HAP-1 (cell line): ENCODE measurements at regions not wholly inside any gene's neighbourhood (a gene's known extent, or its start where the extent isn't known, plus 50 kb on each side); places are given as distances from the start of the nearest gene placed in this dataset.
"Not testable (repeated sequence)": the region's sequence is repeated elsewhere in the genome, so short reads cannot be mapped to it uniquely, and the experiment has no call there.

Source experiments
- DNase-seq, 2 experiments: peaks; one replicate each; pipeline ENCODE4 v3.0.0-alpha.2; 2016 to 2020; ENCODE audit warnings: low spot score in 2 of 2
- H3K27me3 ChIP-seq: fragments of 250-450 bp; sonication (Bioruptor Pico); 2 replicates; pipeline ENCODE4 v1.5.1; 2020; ENCODE audit warnings: low read depth, mild to moderate bottlenecking, moderate library complexity
- H3K36me3 ChIP-seq: fragments of 250-450 bp; sonication (Bioruptor Pico); replicated peaks from 2 replicates; pipeline ENCODE4 v1.5.1; 2020; ENCODE audit warnings: mild to moderate bottlenecking
- H3K4me1 ChIP-seq: fragments of 250-450 bp; sonication (Bioruptor Pico); 2 replicates; pipeline ENCODE4 v1.5.1; 2020; ENCODE audit warnings: mild to moderate bottlenecking
- H3K4me3 ChIP-seq: fragments of 250-450 bp; sonication (Bioruptor Pico); 2 replicates; pipeline ENCODE4 v1.5.1; 2020; ENCODE audit warnings: mild to moderate bottlenecking, moderate library complexity
- H3K9me3 ChIP-seq: fragments of 250-450 bp; sonication (Bioruptor Pico); 2 replicates; pipeline ENCODE4 v1.5.1; 2020; ENCODE audit warnings: mild to moderate bottlenecking, moderate library complexity
- in situ Hi-C: fragments of 300-500 bp; cut with MboI; formaldehyde crosslinking; loops from 3 replicates; pipeline ENCODE4 v1.14.3; 2020; ENCODE audit warnings: low sequenced_read_pairs, inconsistent platforms, mixed read lengths

GRCh38 chr14:83958359-83958758 is 1571.6 kb upstream of the FLRT2 start:
- in situ Hi-C loops = no loop called here
- H3K36me3 ChIP-seq = no peaks in the 10 kb centered on the region
- H3K9me3 ChIP-seq = no peaks in the 10 kb centered on the region
- no peaks in the 10 kb centered on the region for H3K27me3 ChIP-seq
- peaks cover 4% of the 10 kb centered on the region for H3K4me1 ChIP-seq
- H3K4me3 ChIP-seq = no peak overlapping the region
- DNase-seq = no peak

- no peak for DNase-seq
- Histone ChIP-seq H3K4me3 (no peak overlapping the region), H3K36me3 (no peaks in the 10 kb centered on the region), H3K4me1 (peaks cover 4% of the 10 kb centered on the region), H3K9me3 (no peaks in the 10 kb centered on the region), H3K27me3 (no peaks in the 10 kb centered on the region)
- in situ Hi-C loops = no loop called here
These were observed 1569.0 kb upstream of the FLRT2 start for GRCh38 chr14:83960832-83961512.

GRCh38 chr14:83969998-83970397 is 1559.9 kb upstream of the FLRT2 start:
- no peak overlapping the region for H3K4me3 ChIP-seq
- H3K9me3 ChIP-seq = no peaks in the 10 kb centered on the region
- no peak for DNase-seq
- no peaks in the 10 kb centered on the region for H3K4me1 ChIP-seq
- no peaks in the 10 kb centered on the region for H3K27me3 ChIP-seq
- in situ Hi-C loops = no loop called here
- no peaks in the 10 kb centered on the region for H3K36me3 ChIP-seq

- no peak for DNase-seq
- in situ Hi-C loops = no loop called here
- H3K4me3 ChIP-seq = no peak overlapping the region
- no peaks in the 10 kb centered on the region for H3K27me3 ChIP-seq
- H3K36me3 ChIP-seq = no peaks in the 10 kb centered on the region
- no peaks in the 10 kb centered on the region for H3K4me1 ChIP-seq
- H3K9me3 ChIP-seq = no peaks in the 10 kb centered on the region
These were observed 1557.3 kb upstream of the FLRT2 start for GRCh38 chr14:83972631-83973030.

GRCh38 chr14:83974647-83975163 is 1555.2 kb upstream of the FLRT2 start:
- no peaks in the 10 kb centered on the region for H3K4me1 ChIP-seq
- no peaks in the 10 kb centered on the region for H3K27me3 ChIP-seq
- no peak overlapping the region for H3K4me3 ChIP-seq
- DNase-seq = no peak
- H3K9me3 ChIP-seq = no peaks in the 10 kb centered on the region
- in situ Hi-C loops = no loop called here
- no peaks in the 10 kb centered on the region for H3K36me3 ChIP-seq

GRCh38 chr14:83975435-83975834 is 1554.5 kb upstream of the FLRT2 start:
- no peaks in the 10 kb centered on the region for H3K27me3 ChIP-seq
- in situ Hi-C loops = no loop called here
- H3K9me3 ChIP-seq = no peaks in the 10 kb centered on the region
- H3K4me3 ChIP-seq = no peak overlapping the region
- H3K36me3 ChIP-seq = no peaks in the 10 kb centered on the region
- no peak for DNase-seq
- no peaks in the 10 kb centered on the region for H3K4me1 ChIP-seq

- Histone ChIP-seq H3K36me3 (no peaks in the 10 kb centered on the region), H3K27me3 (no peaks in the 10 kb centered on the region), H3K4me3 (no peak overlapping the region), H3K4me1 (no peaks in the 10 kb centered on the region), H3K9me3 (no peaks in the 10 kb centered on the region)
- in situ Hi-C loops = no loop called here
- DNase-seq = no peak
These were observed 1553.8 kb upstream of the FLRT2 start for GRCh38 chr14:83975841-83976770.

GRCh38 chr14:83977583-83977982 is 1552.4 kb upstream of the FLRT2 start:
- Histone ChIP-seq H3K4me3 (no peak overlapping the region), H3K4me1 (no peaks in the 10 kb centered on the region), H3K27me3 (no peaks in the 10 kb centered on the region), H3K36me3 (no peaks in the 10 kb centered on the region), H3K9me3 (no peaks in the 10 kb centered on the region)
- in situ Hi-C loops = no loop called here
- no peak for DNase-seq

GRCh38 chr14:83981676-83982258 is 1548.2 kb upstream of the FLRT2 start:
- DNase-seq, H3K4me1 ChIP-seq, H3K27me3 ChIP-seq, in situ Hi-C loops, H3K4me3 ChIP-seq, H3K36me3 ChIP-seq, H3K9me3 ChIP-seq: not testable (repeated sequence)

GRCh38 chr14:83988275-83988674 is 1541.7 kb upstream of the FLRT2 start:
- DNase-seq = no peak
- no peaks in the 10 kb centered on the region for H3K27me3 ChIP-seq
- H3K4me1 ChIP-seq = no peaks in the 10 kb centered on the region
- no peak overlapping the region for H3K4me3 ChIP-seq
- H3K9me3 ChIP-seq = no peaks in the 10 kb centered on the region
- H3K36me3 ChIP-seq = no peaks in the 10 kb centered on the region
- in situ Hi-C loops = no loop called here

GRCh38 chr14:83991666-83992065 is 1538.3 kb upstream of the FLRT2 start:
- in situ Hi-C loops = no loop called here

GRCh38 chr14:83992857-83993256 is 1537.1 kb upstream of the FLRT2 start:
- no peak for DNase-seq
- Histone ChIP-seq H3K27me3 (no peaks in the 10 kb centered on the region), H3K36me3 (no peaks in the 10 kb centered on the region), H3K4me3 (no peak overlapping the region), H3K4me1 (no peaks in the 10 kb centered on the region), H3K9me3 (no peaks in the 10 kb centered on the region)
- in situ Hi-C loops = no loop called here

More at GRCh38 chr14:83991666-83992065, 1538.3 kb upstream of the FLRT2 start:
- H3K4me3 ChIP-seq = no peak overlapping the region
- no peak for DNase-seq
- no peaks in the 10 kb centered on the region for H3K4me1 ChIP-seq
- no peaks in the 10 kb centered on the region for H3K27me3 ChIP-seq
- H3K36me3 ChIP-seq = no peaks in the 10 kb centered on the region
- H3K9me3 ChIP-seq = no peaks in the 10 kb centered on the region

- in situ Hi-C loops = no loop called here
These were observed 1536.4 kb upstream of the FLRT2 start for GRCh38 chr14:83993545-83993944.

GRCh38 chr14:83994020-83994419 is 1535.9 kb upstream of the FLRT2 start:
- Histone ChIP-seq H3K4me3 (no peak overlapping the region), H3K4me1 (no peaks in the 10 kb centered on the region), H3K27me3 (no peaks in the 10 kb centered on the region), H3K9me3 (no peaks in the 10 kb centered on the region), H3K36me3 (no peaks in the 10 kb centered on the region)
- in situ Hi-C loops = no loop called here
- DNase-seq = no peak

More at GRCh38 chr14:83993545-83993944, 1536.4 kb upstream of the FLRT2 start:
- H3K9me3 ChIP-seq = no peaks in the 10 kb centered on the region
- H3K4me1 ChIP-seq = no peaks in the 10 kb centered on the region
- no peak overlapping the region for H3K4me3 ChIP-seq
- DNase-seq = no peak
- H3K27me3 ChIP-seq = no peaks in the 10 kb centered on the region
- H3K36me3 ChIP-seq = no peaks in the 10 kb centered on the region
